ENCODE measurements at regions not wholly inside any gene's neighbourhood (a gene's known extent, or its start where the extent isn't known, plus 50 kb on each side); places are given as distances from the start of the nearest gene placed in this dataset.
"Not testable (repeated sequence)": the region's sequence is repeated elsewhere in the genome, so short reads cannot be mapped to it uniquely, and the experiment has no call there.

DNA sequence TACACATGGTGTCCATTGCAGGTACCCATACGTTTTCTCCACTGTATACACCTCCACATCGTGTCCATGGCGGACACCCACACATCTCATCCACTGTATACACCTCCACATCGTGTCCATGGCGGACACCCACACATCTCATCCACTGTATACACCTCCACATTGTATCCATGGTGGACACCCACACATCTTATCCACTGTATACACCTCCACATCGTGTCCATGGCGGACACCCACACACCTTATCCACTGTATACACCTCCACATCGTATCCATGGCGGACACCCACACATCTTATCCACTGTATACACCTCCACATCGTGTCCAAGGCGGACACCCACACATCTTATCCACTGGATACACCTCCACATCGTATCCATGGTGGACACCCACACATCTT, 50.4 kb upstream of the TTC34 start:
- not testable (repeated sequence) for DNase-seq

DNA sequence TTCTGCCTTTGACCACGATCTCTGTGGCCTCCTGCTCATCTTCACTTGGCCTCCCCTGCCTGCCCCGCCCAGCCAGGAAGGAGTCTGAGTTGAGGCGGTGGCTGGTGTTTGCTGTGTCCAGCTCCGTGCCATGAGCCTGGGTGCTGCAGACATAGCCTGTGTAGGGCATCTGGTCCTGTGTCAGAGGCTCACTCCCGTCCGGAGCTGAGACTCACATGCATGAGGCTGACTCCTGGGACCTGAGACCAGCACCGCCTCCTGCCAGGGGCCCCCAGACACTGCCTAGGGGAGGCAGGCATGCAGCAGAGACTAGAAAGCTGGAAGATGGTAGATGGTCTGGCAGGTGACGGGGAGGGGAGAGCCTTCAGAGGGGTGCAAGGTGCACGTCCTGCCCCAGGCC, 52.2 kb upstream of the TTC34 start:
- DNase-seq, result no peak

DNA sequence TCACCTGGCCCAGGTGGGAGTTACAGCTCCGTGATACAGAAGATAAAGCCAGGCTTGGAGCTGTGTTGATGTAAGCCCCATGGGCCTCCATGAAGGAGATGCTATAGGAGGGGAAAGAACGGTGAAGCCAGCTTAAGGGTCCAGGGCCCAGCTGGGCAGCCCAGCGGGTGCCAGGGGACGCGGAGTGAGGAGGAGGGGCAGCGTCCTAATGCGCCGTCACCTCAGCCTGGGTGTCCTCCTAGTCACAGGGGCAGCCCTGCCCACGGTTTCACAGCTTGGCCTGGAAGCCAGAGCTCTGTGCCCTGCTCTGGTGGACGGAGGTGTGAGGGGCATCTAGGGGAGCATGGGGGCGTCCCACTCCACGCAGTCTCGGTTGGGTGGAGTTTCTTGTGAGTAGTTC, 52.7 kb upstream of the TTC34 start:
- DNase-seq, result no peak

DNA sequence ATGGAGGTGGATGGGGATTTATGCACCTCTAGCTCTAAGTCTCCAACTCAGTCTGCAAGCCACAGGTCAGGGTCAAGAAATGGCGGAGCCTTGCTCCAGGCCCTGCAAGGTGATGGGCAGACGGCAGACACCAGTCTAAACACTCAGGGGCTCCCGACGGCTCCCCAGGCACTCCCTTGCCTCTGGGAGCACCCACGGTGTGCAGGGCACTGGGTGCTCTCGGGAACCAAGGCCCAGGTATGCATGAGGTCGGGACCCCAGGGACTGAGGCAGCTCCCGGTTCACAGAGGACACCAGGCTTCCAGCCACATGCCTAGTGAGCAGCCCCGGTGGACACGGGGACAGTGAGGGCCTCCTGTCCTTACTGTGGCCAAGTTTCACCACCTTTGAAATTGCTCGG, 53.1 kb upstream of the TTC34 start:
- DNase-seq, result no peak

DNA sequence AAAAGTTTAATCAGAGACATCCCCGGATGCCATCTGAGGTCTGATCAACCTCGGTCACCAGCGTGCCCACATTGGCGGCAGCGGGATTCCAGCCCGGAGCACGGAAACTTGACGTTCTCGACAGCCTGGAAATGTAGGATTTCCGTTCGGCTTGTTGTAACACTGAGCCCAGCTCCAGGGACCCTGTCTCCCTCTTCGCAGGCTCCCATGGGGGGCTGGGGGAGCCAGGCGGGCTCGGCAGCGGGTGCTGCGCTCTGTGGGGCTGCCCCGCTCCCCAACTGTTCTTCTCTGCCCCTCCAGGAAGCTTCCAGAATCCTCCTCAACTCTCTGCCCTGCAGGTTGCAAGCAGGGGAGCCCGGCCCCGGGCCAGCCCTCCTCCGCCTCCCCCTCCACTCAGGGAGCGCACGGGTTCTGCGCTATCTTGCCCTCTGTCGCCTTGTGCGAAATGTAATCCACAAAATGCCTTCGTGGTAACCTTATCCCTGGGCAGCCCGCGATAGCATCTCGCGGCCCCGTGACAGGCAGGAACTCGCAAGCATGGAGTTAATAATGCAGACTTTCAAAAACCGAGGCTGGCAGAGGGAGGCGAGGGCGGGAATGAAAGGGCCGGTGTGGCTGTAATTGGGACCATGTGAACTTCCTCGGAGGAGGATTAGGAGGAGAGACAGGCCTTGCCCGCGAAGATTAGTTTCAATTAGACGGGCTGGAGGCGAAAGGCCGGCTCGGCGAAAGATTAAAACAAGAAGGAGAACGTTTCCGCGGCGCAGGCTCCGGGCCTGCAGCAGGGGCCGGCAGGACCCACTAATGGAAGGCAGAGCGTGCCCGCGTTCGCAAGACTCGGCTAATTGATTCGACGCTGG, 53.9 kb upstream of the TTC34 start:
- DNase-seq, result no peak

DNA sequence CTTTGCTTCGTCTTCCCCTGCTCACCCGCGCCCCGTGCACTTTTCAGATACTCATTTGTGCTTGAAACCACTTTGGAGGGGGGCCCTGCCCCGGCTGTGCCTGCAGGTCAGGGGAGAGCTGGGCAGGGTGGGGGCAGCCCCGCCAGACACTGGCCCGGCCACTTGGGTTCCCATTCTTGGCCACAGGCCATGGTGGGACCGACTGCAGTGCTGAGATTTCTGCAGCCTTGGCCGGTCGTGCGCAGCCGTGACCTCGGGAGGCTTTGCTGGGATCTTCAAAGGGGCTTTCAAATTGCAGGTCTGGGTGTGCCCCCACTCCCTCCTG, 54.5 kb upstream of the TTC34 start:
- DNase-seq, result no peak

DNA sequence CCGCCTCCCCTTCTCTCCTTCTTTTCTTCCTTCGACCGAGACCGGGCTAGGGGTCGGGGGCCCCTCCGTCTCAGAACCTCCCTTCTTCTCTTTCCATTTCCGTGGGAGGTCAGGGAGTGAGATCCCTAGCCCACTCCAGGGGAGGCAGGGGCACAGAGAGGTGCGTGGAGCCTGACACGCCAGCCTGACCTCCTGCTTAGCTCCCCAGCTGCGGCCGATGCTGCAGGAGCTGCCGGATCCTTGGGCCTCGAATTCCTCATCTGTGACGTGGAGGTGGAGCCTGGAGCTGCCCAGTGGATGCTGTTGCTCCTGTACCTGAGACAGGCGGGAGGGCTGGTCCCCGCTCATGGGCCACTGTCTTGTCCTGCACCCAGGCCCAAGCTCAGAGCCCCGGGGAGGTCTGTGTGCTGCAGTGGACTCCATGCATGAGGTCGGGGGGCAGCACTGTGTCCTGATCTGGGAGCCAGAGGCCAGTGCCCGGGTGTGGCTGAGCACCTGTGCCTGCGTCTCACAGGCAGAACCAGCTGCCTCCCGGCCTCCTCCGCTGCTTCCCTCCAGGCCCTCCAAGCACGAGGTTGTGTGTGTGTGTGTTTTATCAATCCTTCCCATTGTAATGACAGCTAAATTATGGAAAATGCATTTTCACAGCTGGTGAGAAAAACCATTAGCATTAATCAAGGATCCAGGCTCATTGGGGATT, 55.3 kb upstream of the TTC34 start:
- no peak for DNase-seq

DNA sequence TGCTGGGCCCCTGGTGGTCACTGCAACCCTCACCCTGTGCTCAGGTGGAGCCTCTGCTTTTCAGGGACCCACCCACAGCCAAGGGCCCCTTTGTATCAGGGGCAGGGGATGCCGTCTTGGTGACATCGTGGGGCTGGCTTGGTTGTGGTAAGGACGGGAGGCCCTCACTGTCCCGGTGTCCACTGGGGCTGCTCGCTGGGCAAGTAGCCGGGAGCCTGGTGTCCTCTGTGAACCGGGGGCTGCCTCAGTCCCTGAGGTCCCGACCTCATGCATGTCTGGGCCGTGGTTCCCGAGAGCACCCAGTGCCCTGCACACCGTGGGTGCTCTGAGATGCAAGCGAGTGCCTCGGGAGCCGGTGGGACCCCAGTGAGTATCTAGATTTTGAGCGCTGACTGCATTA, 56.0 kb upstream of the TTC34 start:
- no peak for DNase-seq

DNA sequence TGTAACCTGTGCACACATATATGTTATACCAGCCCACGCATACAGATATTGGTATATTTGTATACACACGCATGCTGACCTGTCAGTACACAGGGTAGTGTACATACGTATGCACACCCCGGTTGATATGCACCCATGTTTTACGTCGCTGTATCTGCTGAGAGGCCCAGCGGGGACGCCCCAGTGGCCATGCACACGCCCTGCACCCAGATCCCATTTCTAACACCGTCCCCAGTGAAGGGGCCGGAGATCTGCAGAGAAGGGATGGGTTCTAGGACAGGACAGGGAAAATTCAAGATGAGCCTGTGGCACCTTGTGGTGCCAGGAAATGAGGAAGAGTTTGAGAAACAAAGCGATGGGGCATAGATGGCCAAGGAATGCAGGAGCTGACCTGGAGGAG, 57.2 kb upstream of the TTC34 start:
- no peak for DNase-seq

DNA sequence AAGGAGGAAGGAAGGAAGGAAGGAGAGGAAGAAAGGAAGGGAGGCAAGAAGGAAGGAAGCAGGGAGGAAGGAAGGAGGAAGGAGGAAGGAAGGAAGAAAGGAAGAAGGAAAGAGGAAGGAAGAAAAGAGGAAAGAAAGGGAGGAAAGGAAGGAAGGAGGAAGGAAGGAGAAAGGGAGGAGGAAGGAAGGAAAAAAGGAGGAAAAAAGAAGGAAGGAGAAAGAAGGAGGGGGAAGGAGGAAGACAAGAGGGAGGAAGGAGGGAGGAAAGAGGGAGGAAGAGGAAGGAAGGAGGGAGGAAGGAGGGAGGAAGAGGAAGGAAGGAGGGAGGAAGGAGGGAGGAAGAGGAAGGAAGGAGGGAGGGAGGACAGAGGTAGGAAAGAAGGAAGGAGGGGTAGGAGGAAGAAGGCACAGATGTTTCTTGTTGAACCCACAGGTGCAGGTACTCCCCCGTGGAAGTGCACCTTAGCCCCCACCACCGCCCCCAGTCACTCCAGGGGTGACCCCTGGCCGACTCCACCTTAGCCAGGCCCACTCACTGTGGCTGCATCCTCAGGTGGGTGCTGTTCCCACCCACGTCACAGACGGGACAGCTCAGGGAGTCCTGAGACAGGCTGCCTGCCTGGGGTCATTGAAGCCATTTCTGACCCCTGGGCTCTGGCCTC, 57.9 kb upstream of the TTC34 start:
- DNase-seq, result no peak

DNA sequence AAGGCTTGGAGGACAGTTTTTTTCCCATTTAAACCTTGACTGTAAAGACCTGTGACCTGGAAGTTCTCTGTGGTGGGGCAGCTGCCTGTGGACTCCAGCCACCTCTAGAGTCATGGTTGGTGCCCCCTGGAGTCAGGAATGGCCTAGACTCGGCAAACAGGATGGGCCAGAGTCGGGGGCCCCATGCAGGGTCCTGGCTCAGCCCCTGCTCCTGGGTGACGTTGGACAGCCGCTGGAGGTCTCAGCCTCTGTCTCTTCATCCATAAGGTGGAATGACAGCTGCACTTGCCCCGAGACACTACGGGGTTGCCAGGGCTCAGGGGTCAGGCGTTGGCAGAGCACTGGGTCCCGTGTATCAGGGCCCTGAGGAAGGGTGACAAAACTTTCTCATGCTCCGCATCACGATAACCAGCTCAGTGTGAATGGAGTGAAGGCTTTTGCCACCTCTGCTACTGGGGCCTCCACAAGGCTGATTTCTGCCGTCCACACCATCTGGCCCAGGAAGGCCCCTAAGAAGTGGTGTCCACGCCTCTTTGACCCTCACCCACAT, 58.5 kb upstream of the TTC34 start:
- DNase-seq, result no peak

DNA sequence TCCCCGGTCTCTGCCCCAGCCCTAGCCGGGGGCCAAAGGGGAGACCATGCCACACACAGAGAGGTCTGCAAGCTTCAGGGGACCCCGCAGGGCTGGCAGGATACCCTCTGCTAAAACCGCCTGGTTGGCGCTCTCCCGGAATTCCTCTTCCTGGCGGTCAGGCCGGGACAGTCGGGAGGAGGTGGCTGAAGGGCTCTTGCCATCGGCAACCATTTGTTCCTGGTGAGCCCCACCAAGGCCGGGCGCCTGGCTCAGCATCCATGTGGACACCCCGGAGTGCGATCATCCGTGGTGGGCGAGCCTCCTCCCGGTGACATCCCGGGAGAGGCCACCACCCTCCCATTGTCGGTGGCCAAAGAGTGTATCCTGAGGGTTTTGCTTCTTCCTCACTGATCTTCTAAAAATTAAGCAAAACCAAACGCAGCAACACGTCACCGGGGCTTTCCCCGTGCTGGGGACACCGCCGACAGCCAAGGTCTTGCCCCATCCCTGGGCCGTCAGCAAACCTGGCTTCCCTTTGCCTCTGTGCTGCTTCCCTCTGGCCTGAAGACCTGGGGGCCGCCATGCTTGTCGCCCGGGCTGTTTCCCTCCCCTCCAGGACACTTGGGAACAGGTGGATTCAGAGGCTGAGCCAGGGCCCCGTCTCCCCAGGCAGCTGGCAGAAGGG, 59.1 kb upstream of the TTC34 start:
- DNase-seq, result no peak

DNA sequence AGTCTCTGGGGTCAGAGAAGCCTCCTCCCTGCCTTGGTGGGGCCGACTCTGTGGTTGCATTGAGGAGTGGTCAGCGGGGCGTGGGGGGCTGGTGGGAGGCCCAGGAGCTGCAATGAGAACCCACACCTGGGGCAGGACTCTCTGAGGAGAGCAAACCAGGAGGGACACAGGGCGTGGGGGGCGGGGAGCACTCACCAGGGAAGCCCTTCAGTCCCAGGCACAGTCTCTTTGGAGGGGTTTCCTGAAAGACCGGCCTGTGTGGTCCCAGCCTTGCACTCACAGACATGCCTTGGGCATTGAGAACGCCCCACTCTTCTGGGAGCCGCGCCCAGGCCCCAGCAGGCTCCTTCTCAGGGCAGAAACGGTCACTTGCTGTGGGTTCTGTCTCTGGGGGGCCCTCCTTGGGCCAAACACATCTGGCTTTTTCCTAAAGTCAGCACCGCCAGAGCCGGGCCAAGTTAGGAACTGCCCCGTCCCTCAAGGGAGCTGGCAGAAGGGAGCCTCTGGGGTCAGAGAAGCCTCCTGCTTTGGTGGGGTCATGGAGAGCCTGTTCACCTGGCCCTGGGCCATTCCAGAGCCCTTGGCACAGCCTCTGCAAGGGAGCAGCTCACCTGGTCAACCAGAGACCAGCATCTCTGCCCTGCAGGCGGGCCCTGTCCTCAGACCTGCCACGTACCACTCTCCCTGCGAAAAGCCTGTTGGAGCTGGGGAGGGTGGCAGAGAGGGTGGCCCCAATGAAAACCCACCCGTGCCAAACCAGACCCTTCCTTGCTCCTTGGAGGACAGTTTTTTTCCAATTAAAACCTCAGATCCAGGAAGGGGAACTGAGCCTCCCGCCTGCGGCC, 59.9 kb upstream of the TTC34 start:
- DNase-seq, result no peak

DNA sequence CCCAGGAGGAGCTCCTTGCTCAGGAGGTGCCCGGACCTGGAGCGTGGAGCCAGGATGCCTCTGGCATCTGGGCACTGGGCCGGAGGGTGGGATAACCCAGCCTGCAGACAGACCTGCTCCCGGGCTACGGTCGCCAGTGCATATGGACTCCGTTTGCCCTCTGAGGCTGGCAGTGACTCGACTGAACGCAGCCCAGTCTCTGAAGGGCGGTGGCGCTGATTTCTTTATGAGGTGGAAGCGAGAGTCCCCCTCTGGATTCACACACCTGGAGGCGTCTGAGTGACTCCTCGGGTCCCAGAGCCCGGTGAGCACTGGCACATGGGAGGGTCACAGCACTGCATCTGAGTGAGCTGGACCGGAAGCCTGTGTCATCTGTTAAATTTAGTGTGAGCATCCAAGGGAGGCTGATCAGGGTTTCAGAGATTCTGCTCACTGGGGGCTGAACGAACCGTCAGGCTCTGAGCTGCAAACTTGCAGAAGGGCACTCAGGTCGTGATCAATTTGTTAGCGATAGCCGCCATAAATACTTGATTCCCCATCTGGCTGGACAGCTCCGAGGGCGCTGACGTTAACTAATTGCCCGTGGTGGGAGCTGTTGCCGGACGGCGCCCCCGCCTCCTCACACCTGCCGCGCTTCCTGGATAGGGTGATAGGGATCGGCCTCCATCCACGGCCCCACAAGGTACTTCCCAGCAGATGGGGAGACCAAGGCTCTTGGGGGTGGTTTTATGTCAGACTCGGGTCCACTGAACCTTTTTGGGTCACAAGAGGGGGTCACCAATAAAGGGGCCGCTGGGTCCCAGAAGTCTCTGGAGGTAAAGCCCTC, 60.7 kb upstream of the TTC34 start:
- no peak for DNase-seq

DNA sequence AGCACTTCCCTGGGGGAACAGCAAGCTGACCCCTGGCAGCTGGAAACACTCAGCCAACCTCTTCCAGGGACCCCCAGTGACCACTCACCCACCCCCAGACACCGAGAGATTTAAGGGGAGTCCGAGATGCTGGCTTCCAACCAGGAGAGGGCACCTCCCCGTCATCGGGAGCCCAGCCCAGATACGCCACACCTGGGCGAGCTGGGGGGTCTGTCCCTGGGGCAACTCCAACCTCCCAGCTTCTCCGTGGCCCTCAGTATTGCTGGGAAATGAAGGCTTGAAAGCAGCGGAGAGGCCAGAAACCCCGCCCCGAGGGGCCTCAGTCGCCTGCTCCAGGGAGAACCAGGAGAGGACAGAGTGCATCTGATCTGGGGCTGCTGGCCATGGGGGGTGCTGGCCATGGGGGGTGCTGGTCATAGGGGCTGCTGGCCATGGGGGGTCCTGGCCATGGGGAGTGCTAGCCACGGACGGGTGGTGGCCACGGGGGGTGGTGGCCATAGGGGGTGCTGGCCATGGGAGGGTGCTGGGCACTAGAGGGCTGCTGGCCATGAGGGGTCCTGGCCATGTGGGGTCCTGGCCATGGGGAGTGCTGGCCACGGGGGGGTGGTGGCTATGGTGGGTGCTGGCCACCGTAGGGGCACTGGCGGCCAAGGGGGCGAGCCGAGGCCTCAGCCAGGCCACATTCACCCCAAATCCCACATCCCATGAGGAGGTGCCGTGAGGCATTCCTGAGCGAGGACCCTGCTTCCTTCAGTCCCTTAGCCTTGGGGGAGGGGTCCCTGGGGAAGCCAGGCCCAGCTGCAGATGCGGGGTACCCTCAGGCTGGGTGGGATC, 61.5 kb upstream of the TTC34 start:
- DNase-seq, result no peak

DNA sequence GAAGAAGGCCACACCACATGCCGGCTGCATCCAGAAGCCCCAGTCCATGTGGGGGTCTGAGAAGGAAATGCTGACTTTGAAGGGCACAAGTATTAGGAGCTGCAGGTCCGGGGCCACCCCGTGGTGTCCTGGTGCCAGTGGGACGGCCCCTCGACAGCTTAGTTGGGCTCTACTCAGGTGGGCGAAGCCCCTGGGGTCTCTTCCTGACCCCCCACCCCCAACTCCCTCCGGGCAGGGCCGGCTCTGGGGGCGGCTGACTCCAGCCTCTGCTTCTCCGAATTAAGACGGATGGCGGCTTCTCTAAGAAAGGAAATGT, 62.1 kb upstream of the TTC34 start:
- DNase-seq, result no peak

DNA sequence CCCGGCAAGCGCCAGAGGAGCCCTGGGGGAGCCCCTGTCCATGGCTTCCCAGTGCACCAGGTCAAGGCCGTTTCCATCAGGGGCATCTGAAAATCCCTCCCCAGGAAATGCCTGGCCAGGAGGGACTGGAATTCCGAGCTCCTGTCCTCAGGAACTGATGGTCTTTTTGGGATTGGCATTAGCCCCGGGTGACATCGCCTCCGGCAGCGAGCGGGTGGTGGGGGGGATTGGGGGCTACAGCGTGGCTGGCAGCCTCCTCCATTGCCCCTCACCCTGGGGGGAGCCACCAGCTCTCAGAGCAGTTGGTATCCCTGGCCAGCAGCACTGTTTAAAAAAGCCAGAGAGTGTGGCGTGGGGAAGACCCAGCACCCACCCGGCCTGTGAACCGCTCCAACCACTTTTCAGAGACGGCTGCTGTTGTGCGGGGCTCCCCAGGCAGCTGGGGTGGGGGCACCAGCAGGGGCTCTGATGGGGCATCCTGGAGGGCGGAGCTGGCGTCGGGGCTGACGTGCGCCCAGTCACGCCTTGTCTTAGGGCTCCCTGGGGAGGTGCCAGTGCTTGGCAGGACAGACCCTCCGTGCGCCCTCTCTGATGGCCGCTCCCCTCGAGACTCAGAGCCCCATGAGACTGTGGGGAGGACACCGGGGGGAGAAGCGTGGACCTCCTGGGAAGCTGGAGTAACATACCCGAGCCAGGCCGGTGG, 62.9 kb upstream of the TTC34 start:
- DNase-seq, result no peak

DNA sequence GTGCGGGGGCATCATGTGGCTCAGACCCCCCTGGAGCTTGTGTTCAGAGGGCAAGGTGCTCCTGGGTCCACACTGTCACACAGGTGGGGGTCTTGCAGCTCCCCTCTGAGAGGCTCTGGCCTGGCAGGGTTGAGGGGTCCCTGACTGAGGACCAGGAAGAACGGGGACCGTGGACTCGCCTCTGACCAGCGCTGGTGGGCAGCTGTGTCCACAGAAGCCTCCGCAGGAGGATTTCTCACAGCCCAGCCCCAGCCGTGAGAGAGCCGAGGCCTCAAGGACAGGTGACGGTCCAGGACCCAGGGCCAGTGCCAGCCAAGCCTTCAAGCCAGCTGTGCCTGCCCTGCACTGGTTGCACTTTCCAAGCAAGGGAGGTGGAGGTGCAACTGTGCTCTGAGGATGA, 63.5 kb upstream of the TTC34 start:
- DNase-seq, result no peak

DNA sequence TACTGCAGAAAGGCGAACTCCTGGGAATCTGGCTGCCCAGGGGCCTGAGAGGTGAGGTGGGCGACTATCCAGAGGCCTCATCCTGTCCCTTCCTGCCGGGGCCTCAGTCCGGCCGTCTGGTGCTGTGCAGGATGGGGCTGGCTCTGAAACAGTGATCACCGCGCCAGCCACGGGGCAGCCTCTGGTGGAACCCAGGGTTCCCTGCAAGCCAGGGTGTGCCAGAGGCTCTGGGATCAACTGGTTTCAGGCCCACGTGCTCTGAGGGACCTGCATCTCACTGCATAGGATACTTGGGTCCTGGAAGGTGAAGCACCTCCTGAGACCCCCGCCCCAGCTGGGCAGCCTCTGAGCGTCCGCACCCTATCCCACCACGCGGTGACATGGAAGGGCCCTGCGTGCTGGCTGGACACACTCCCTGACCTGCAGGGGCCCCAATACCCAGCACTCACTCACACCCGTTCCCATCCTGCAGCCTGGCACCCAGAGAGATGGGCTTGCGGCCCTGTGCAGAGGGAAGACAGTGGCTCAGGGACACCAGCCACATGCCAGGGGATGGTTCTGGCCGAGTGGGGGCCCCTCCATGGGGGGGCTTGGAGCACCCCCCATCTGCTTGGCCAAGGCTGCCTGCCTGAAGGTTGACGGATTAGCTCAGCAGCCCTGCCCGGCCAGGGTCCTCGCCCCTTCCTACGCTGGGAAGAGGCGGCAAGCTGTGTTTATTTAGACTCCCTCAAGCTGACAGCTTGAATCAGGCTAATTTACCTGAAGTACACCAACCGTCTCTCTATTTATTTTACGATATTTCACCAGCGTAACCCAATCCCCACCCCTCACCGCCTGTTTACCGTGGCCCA, 64.3 kb upstream of the TTC34 start:
- DNase-seq, result no peak
